ENCODE measurements at regions not wholly inside any gene's neighbourhood (a gene's known extent, or its start where the extent isn't known, plus 50 kb on each side); places are given as distances from the start of the nearest gene placed in this dataset.
"Not testable (repeated sequence)": the region's sequence is repeated elsewhere in the genome, so short reads cannot be mapped to it uniquely, and the experiment has no call there.

DNA sequence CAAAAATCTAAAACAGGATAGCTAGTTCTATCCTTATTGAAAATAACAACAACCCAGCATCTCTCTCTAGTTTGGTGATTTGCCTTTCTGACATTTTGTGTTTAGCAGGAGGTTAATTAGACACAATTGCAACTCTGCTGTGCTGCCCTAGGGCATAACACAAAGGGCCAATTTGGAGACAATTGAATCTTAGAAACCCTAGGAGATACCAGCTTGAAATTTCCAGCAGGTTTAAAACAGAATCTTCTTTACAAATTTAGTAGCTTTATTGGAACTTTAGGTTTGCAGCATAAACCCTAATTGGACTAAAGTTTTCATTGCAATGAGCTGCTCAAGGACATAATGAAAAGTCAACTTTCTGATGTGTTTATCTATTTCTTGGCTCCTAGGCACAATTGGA, 166.7 kb upstream of the FER start:
- DNase-seq: no peak

DNA sequence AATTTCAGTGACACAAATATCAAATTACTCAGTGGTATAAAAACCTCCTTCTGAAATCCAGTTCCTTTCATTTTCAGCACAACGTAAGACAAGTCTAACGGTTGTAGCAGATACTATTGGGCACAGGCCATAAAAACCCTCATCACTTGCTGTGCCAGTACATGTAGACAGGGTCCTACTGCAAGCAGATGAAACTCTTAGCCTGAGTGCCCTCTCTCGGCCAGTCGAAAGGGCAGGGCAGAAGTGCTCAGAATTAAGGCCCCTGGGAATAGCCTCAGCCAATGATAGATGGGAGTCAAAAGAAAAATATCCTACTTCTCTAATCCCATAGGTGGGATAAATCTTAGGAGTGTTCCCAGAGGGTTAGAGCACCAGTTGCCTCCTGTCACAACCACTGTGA, 168.5 kb upstream of the FER start:
- no peak for DNase-seq

DNA sequence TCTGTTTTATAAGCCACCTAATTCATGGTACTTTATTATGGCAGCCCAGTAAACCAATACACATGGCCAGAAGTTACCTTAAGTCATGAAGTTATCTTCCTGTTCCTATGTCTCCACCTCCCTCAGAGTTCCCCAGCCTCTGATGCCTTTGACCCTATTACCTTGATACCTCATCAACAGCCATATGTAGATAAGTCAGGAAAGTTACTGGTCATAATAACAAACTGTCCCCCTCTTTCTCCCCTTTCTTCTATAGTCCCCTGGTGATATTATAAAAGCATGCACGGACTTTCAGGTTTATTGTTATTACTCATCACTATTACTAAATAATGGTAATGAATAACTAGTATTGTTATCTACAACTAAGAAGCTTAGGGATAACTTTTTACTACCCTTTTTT, 168.9 kb upstream of the FER start:
- no peak for DNase-seq

DNA sequence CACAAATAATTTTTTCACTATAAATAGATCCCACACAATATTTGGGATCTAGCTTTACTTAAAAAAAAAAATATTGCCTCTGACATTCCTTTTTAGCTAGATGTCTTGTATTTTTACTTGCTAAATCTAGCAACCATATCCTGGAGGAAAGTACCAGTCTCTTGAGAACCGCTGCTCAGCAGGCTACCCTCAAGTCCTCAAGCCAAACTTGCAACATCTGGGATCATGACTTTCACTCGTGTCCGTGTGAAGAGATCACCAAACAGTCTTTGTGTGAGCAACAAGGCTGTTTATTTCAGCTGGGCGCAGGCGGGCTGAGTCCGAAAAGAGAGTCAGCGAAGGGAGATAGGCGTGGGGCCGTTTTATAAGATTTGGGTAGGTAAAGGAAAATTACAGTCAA, 180.3 kb upstream of the FER start:
- no peak for DNase-seq

DNA sequence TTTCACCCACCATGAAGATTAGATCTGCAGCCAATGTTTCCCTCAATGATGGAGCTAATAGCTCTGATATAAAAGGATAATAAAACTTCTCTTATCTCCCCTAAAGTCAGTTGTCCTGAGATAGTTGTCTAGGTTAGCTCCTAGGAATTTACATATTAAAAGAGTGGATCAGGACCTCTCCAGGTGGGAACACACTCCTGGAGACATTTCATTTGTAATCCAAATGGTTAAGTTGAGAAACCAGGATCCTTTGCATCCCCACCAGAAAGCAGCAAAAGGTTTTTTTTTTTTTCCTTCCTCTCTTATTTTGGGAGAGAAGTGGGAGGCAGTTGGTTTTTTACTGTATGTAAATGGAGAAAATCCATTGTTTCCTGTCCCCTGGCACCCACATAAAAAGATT, 182.5 kb upstream of the FBXL17 start:
- DNase-seq: no peak

DNA sequence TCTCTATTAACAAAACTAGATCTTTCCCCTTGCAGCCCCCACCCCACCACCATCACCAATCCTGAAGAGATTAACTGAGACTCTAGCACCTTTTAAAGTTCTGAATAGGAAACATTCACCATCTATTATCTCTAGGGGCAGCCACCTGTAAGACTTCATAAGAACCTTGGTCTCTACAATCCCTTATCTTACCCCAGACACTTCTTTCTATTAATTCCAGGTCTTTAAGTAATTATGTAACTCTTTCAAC, 180.2 kb upstream of the FBXL17 start:
- DNase-seq: no peak

DNA sequence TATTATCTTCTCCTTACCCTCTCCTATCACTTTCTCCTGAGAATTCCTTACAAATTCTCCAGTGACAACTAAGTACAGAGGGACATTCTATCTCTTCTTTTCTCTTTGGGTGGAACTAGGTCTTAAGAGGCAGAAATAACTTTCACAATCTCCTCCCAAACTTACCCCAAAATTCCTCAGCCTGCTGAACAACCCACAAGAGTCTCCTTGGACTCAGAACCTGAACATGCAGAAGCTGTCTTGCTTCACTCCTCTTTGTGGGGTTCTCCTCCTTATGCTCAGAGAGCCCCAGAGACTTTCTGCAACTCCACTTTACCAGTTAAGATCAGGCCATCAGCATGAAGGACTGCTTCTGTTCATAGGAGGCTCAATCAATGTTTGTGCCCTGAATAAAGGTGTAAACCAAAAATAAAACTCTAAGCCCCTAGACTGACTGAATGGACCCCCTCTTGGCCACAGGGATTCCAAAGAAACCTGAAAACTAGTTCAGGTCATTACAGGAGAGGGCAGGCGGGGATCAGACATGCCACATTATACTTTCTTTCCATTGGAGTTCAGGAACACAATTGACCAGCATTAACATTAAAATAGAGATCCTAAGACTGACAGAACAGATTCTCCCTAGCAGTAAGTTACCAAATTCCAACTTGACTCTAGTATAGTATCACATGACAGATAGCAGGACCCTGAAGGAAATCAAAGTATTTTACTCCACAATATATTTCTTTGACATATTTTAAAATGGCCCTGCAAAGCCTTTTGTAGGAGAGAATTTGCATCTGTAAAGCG, 179.7 kb upstream of the FBXL17 start:
- DNase-seq: no peak

DNA sequence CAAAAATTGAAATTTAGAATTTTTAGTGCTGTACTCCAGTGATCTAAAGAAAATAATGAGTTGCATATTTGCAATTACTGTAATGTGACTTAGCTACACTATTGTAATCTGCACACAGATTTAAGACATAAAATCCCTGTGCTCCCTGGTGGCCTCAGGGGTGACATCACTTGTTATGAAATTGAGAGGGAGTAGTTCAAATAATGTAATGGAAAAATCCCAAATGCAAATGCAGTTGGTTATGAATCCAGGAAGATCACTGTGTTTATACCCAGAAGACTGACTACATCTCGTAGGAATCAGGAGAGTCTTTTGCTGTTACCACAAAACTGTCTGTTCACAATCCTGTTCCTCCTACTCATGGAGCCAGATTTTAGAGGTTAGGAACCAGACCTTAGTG, 178.7 kb upstream of the FBXL17 start:
- DNase-seq: peak; percentile 72

DNA sequence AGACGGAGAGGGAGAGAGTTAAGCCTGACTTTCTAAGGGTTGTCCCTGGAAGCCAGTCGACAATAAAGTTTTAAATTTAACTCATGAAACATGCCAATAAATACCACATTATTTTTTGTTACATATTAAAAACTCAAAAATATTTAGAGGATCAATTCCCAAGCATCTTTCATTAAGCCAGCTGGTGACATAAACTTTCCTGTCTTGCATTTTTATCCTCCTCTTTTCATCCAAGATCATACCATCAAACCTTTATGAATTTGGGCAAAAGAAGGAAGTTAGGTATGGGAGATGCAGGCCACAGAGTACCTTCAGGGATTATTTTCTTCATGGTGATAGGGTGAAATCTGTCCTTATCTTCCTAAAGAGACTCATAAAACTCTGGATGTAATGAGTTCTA, 178.3 kb upstream of the FBXL17 start:
- no peak for DNase-seq

DNA sequence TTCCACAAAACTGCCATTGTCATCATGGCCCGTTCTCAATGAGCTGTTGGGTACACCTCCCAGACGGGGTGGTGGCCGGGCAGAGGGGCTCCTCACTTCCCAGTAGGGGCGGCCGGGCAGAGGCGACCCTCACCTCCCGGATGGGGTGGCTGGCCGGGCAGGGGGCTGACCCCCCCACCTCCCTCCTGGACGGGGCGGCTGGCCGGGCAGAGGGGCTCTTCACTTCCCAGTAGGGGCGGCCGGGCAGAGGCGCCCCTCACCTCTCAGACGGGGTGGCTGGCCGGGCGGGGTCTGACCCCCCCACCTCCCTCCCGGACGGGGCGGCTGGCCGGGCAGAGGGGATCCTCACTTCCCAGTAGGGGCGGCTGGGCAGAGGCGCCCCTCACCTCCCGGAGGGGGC, 176.9 kb upstream of the FBXL17 start:
- DNase-seq: not testable (repeated sequence)

DNA sequence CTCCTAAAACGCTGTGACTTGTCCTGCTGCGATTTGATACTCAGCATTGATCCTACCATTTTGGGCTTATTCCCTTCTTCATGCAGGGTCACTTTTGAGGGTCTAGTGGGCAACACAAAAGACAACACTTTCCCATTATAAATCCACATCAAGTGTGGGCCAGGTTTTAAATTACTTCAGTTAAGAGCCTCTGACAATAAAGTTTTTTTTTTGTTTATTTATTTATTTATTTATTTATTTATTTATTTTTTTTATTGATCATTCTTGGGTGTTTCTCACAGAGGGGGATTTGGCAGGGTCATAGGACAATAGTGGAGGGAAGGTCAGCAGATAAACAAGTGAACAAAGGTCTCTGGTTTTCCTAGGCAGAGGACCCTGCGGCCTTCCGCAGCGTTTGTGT, 176.2 kb upstream of the FBXL17 start:
- not testable (repeated sequence) for DNase-seq

DNA sequence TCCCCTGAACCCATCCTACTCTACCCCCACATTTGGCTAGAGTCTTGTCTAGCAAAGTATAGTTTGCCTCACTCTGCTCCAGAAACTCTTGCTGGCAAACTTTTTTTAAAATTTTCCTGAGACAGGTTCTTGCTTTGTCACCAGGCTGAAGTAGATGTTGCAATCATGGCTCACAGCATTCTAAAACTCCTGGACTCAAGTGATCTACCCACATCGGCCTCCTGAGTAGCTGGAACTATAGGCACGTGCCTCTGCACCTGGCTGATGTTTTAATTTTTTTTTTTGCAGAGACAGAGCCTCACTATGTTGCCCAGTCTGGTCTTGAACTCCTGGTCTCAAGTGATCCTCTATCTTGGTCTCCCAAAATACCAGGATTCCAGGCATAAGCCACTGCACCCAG, 175.8 kb upstream of the FBXL17 start:
- DNase-seq: no peak

DNA sequence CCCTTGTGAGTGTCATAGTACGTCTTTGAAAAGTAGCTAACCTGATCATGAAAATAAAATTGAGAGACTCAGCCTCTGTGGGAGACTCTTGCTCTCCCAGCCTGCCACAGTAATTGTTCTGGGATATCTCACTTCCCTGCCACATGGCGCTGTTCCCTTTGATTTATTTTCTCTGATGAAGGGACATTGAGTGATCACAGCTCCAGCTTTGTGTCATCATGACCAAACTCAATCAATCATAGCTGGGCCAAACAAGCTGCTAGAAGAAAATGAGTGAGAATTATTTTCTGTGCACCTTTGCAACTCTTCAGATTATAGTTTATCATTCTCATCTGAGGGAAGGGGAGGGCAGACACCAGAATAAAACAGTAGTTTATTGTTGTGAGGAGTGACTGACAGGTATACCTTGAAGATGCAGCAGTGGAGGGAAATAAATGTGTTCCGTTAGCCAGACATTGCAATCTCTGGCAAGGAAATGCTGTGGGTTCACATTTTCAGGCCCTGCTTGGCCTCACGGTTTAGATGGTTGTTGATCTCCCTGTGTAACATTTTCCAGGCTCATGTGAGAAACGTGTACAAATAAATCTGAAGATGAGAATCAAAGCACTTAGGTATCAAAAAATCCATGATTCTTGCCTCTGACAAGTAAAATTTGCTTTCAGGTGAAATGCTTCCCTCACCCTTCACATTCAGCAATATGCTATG, 174.7 kb upstream of the FBXL17 start:
- DNase-seq: no peak

DNA sequence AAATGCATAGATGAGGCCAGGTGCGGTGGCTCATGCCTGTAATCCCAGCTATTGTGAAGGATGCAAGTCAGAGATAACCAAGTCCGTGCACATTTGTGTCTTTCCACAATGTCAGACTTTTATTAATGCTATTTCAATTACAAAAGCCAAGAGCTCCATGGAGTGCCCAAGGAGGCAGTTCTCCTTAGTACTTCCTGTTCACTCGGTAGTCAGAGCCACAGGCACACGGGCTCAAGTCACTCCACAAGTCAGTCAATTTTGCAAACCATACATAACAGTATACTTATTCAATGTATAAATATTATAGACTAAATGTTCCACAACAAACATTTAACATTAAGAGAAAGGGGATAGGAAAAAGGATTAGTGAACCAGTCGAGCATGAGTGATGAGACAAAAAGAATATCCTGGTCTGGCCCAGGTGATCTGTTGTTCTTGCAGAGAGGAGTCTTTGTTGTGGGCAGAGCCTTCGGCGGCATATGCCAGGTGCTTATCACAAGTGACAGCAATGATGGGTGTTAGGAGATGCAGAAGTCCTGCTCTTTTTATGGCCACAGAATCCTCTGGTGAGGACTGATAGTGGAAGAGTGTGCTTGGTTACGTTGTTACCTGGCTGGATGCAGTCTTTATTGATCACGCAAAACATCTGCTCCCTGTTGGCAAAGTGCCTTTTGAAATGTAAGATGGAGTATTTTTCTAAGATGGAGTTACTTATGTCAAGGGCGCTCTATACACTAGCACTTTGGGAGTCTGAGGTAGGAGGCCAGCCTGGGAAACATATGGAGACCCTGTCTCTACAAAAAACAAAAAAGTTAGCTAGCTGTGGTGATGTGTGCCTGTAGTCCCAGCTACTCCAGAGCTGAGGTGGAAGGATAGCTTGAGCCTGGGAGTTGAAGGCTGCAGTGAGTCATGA, 167.0 kb upstream of the FBXL17 start:
- DNase-seq: no peak

DNA sequence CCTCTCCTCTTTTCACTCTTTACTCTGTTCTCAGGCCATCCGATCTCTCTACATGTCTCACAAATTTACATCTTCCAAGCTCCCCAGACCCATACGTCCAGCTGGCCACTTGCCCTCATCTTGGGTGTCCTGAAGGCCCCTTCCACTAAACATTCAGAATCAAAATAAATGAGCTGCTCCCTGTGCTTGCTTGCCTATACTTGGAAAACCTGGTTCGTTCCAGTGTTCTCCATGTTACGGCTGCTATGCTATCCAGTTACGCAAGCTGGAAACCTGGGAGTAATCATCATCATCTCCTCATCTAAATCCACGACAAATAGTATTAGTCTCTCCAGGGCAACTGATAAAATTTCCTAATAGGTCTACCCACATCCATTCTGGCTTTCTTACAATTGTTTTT, 165.0 kb upstream of the FBXL17 start:
- peak; percentile 36 for DNase-seq

DNA sequence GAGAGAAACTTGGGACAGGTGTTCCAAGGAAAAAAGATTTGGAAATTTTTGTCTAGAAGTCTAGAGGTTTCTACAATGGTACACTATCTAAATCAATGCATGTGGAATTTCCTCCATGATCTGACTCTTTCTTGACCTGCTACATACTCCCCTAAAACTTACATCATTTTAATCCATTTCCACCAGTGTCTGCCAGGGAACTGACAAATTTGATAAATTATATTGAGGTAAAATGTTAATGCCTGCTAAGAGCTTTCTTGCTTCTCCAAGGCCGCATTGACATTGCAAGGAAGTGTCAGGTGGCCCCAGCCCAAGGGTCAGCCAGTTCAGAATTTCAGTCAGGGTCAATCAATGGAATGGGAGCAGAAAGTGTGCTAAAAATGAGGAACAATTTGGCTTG, 163.4 kb upstream of the FBXL17 start:
- DNase-seq: no peak

DNA sequence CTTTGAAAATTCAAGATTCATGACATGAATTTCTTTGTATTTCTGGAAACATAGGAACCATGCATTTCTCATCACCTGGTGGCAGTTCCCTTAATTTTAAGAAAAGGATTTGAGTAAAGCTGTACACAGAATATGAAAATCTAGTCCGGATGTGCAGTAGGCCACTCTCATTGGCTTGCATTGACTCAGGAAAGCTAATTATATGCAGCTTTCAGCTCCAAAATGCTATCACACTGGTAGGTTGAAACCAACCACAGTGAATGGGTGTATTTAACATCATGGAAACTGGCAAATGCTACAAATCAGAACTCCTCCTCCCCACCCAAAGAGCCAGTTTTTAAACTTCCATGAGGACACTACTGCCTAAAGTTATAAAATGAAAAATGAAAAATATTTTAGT, 161.6 kb upstream of the FBXL17 start:
- DNase-seq: no peak

DNA sequence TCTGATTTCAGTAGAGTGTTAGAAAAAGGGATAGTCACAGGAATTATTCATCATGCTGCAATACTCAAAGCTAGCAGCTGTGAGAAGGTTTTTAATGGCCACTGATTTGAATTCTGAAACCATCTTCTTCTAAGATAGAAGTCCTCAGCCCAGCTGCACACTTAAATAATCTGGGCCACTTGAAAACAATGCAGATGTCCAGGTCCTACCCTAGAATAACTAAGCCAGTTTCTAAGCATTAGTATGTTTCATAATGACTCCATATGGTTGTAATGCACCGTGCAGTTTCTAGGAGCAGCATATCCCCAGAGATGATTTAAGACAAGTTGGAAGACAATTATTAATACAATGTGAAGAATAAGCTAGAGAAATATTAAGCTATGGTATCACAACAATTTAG, 159.9 kb upstream of the FBXL17 start:
- no peak for DNase-seq

DNA sequence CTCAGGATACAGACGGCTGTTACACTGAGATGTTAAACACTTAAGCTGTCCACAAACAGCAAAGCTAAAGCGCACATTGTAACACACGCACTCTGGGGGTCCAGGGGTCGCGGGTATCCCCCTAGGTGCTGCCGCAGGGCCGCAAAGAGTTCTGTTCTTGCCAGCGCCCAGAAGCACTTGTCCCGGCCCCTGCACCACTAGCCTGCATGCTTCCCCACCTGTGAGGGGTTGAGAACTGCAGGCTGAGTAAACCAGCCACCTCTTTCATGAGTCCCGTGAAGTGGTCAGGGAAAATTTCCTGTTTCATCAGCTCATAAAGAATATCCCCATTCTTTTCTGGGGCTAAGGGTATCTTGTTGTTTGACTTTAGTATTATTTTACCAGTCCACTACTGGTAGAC, 154.4 kb upstream of the FBXL17 start:
- DNase-seq: no peak

DNA sequence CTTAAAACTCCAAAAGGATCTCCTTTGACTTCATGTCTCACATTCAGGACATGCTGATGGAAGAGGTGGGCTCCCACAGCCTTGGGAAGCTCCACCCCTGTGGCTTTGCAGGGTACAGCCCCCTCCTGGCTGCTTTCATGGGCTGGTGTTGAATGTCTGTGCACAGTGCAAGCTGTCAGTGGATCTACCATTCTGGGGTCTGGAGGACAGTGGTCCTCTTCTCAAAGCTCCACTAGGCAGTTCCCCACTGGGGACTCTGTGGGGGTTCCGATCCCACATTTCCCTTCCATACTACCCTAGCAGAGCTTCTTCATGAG, 150.2 kb upstream of the FBXL17 start:
- DNase-seq: not testable (repeated sequence)

DNA sequence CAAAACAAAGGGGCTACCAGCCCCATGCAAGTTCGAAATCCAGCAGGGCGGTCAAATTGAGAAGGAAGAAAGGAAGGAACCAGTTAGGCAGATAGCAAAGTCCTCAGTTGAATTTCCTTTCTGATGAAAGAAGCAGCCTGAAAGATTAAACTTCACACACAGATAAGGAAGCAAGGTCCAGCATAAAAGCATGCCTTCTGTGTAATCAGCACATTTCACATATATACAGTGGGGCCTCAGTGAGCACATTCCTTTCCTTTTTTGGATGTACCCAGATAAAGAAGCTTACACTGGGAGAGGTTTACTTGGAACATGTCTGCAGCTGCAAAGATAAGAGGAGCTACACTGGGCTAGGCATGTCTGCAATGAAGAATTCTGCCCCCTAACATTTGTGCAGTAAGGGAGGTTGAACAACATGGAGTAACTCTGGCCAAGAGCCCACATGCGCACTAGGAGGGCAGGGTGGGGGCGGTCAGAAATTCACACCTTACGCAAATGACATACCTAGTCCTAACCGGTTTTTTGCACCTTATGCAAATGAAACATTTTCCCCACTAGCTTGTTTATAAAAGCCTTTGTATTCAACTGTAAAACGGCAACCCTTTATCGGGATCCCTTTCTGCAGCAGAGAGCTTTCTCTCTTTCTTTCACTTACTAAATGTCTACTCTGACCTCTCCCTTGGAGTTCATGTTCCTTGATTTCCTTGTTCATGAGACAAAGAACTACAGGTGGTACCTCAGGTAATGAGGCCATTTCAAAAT, 149.7 kb upstream of the FBXL17 start:
- no peak for DNase-seq

DNA sequence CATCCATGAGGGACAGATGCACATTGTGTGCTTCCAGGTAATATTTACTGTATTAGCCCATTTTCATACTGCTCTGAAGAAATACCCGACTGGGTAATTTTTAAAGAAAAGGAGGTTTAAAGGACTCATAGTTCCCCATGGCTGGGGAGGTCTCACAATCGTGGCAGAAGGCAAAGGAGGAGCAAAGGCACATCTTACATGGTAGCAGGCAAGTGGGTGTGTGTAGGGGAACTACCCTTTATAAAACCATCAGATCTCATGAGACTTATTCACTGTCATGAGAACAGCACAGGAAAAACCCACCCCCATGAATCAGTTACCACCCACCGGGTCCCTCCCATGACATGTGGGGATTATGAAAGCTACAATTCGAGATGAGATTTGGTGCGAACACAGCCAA, 148.8 kb upstream of the FBXL17 start:
- no peak for DNase-seq

DNA sequence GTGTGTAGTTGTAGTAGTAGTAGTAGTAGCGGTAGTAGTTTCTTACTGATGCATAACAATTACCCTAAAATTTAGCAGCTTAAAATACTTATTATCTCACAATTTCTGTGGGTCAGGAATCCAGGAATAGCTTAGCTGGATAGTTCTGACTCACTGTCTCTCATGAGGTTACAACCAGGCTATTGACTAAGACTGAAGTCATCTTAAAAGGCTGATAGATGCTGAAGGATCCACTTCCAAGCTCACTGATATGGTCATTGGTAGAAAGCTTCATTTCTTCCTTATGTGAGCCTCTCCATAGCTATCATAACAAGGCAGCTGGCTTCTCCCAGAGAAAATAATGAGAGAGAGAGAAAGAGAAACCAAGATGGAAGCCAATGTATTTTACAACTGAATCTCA, 147.5 kb upstream of the FBXL17 start:
- no peak for DNase-seq

Data from femur (tissue), 1 donor.